ENCODE measurements at regions not wholly inside any gene's neighbourhood (a gene's known extent, or its start where the extent isn't known, plus 50 kb on each side); places are given as distances from the start of the nearest gene placed in this dataset.

DNA sequence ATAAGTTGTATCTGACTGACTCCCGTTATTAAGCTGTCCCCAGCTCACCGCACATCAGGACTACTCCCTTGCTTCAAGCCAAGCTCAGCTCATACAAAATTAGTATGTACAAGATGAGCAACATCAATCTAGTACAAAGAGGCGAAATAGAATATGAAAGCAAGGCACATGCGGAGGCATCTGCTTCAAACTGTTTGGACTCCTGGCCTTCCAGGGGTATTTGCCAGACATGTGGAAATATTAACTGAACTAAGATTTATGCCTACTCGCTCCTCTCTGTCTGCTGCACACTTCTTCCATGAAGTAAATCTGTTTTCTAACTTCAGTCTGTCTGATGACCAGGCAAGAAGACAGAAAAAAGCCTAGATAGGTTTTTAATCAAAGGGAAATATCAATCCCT is 499.8 kb downstream of the PID1 start (continued):
- TF ChIP-seq, protein P1, sequence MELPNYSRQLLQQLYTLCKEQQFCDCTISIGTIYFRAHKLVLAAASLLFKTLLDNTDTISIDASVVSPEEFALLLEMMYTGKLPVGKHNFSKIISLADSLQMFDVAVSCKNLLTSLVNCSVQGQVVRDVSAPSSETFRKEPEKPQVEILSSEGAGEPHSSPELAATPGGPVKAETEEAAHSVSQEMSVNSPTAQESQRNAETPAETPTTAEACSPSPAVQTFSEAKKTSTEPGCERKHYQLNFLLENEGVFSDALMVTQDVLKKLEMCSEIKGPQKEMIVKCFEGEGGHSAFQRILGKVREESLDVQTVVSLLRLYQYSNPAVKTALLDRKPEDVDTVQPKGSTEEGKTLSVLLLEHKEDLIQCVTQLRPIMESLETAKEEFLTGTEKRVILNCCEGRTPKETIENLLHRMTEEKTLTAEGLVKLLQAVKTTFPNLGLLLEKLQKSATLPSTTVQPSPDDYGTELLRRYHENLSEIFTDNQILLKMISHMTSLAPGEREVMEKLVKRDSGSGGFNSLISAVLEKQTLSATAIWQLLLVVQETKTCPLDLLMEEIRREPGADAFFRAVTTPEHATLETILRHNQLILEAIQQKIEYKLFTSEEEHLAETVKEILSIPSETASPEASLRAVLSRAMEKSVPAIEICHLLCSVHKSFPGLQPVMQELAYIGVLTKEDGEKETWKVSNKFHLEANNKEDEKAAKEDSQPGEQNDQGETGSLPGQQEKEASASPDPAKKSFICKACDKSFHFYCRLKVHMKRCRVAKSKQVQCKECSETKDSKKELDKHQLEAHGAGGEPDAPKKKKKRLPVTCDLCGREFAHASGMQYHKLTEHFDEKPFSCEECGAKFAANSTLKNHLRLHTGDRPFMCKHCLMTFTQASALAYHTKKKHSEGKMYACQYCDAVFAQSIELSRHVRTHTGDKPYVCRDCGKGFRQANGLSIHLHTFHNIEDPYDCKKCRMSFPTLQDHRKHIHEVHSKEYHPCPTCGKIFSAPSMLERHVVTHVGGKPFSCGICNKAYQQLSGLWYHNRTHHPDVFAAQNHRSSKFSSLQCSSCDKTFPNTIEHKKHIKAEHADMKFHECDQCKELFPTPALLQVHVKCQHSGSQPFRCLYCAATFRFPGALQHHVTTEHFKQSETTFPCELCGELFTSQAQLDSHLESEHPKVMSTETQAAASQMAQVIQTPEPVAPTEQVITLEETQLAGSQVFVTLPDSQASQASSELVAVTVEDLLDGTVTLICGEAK (IDR thresholded peaks at IDR 0.05), result no peak
- TF ChIP-seq, protein P1 (CRISPR knock-in tag; IDR thresholded peaks at IDR 0.05), result no peak
- TF ChIP-seq, protein P2, sequence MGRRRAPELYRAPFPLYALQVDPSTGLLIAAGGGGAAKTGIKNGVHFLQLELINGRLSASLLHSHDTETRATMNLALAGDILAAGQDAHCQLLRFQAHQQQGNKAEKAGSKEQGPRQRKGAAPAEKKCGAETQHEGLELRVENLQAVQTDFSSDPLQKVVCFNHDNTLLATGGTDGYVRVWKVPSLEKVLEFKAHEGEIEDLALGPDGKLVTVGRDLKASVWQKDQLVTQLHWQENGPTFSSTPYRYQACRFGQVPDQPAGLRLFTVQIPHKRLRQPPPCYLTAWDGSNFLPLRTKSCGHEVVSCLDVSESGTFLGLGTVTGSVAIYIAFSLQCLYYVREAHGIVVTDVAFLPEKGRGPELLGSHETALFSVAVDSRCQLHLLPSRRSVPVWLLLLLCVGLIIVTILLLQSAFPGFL (CRISPR knock-in tag; IDR thresholded peaks at IDR 0.05), result no peak
- TF ChIP-seq GTF2F1 (IDR thresholded peaks at IDR 0.05; ENCODE audit: low read length) (no peak), MXD4 (CRISPR knock-in tag; IDR thresholded peaks at IDR 0.05) (no peak), SETDB1 (CRISPR knock-in tag; IDR thresholded peaks at IDR 0.05; ENCODE audit: borderline replicate concordance) (no peak), ZFYVE20 (CRISPR knock-in tag; IDR thresholded peaks at IDR 0.05; ENCODE audit: borderline replicate concordance, low read depth) (no peak), SMAD1 (CRISPR knock-in tag; IDR thresholded peaks at IDR 0.05; ENCODE audit: borderline replicate concordance, low read depth) (no peak), ZBTB8A (CRISPR knock-in tag; IDR thresholded peaks at IDR 0.05; ENCODE audit: borderline replicate concordance, low read depth) (no peak), TCF12 (IDR thresholded peaks at IDR 0.05) (no peak), TCF12 (CRISPR knock-in tag; IDR thresholded peaks at IDR 0.05) (no peak), STAG1 (CRISPR knock-in tag; IDR thresholded peaks at IDR 0.05) (no peak), ZNF292 (CRISPR knock-in tag; IDR thresholded peaks at IDR 0.05; ENCODE audit: borderline replicate concordance, low read depth) (no peak)

All from HepG2 (cell line).